Fibroblast of the aortic adventitia (primary cell): ENCODE measurements at regions not wholly inside any gene's neighbourhood (a gene's known extent, or its start where the extent isn't known, plus 50 kb on each side); places are given as distances from the start of the nearest gene placed in this dataset.
A peak's percentile ranks its signal among the peaks of the same experiment; 100 is the strongest.

Source experiments
- DNase-seq: peaks from one replicate; pipeline ENCODE4 v3.0.0-alpha.2; 2010; ENCODE audit warnings: low read depth
- H3K4me3 ChIP-seq: 2 replicates; pipeline ENCODE4 v1.5.1; 2011; ENCODE audit warnings: low read depth, mild to moderate bottlenecking, control low read depth, low read length, moderate library complexity
- CTCF ChIP-seq: IDR thresholded peaks from 2 replicates; pipeline ENCODE4 v1.5.1; 2011; ENCODE audit warnings: mild to moderate bottlenecking, low read length, control low read depth, inconsistent platforms; ENCODE audit not compliant: insufficient read depth

GRCh38 chr10:9209105-9209798 is 1154.8 kb downstream of the GATA3 start:
- H3K4me3 ChIP-seq: no peak overlapping the region
- peak; percentile 91 for TF ChIP-seq CTCF
- DNase-seq: peak; percentile 72

GRCh38 chr10:9211228-9211627 is 1156.7 kb downstream of the GATA3 start:
- H3K4me3 ChIP-seq: no peak overlapping the region
- DNase-seq: peak; percentile 14
- TF ChIP-seq CTCF: peak; percentile 54

DNA sequence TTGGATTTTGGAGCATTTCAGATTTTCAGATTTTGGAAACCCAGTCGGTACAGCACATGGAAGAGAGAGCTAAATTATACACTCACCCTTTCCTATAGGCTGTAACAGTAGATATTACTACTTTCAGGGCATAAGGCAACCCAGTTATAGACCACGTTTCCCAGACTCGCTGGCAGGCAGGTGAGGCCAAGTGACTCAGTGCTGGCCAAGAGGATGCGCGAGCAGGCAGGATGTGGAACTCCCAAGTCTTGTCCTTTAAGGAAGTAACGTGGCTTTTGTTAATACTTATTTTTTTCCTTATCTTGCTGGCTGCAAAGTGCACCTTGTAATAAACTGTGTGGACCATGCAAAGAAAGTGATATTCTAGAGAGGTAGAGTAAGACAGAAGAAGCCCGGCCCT is 1160.1 kb downstream of the GATA3 start:
- no peak overlapping the region for H3K4me3 ChIP-seq
- no peak for TF ChIP-seq CTCF
- DNase-seq: no peak

DNA sequence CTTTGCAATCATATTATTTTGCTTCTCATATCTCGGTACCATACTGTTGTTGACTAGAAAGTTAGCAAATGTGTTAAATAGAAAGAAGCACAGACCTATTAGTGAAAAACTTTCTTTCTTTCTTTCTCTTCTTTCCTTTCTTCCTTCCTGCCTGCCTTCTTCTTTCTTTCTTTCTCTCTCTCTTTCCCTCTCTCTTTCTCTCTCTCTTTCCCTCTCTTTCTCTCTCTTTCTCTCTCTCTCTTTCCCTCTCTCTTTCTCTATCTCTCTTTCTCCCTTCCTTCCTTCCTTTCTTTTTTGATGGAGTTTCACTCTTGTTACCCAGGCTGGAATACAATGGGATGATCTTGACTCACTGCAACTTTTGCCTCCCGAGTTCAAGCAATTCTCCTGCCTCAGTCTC is 1160.6 kb downstream of the GATA3 start:
- H3K4me3 ChIP-seq: no peak overlapping the region
- DNase-seq: no peak
- no peak for TF ChIP-seq CTCF

- H3K4me3 ChIP-seq: no peak overlapping the region
- no peak for DNase-seq
- TF ChIP-seq CTCF: no peak
Observed at GRCh38 chr10:9219860-9220259, 1165.4 kb downstream of the GATA3 start.

- no peak for TF ChIP-seq CTCF
- no peak overlapping the region for H3K4me3 ChIP-seq
- no peak for DNase-seq
Observed at GRCh38 chr10:9222917-9223316, 1168.4 kb downstream of the GATA3 start.
